ENCODE measurements at regions not wholly inside any gene's neighbourhood (a gene's known extent, or its start where the extent isn't known, plus 50 kb on each side); places are given as distances from the start of the nearest gene placed in this dataset.

DNA sequence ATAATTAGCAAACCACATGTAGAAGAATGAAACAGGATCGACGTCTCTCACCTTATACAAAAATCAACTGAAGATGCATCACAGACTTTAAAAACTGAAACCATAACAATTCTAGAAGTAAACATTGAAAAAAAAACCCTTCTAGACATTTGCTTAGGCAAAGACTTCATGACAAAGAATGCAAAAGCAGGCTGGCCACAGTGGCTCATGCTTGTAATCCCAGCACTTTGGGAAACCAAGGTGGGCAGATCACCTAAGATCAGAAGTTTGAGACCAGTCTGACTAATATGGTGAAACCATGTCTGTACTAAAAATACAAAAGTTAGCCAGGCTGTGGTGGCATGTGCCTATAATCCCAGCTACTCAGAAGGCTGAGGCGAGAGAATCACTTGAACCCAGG, 1351.7 kb downstream of the MRPL39 start:
- DNase-seq (ENCODE audit: low spot score) = no peak

DNA sequence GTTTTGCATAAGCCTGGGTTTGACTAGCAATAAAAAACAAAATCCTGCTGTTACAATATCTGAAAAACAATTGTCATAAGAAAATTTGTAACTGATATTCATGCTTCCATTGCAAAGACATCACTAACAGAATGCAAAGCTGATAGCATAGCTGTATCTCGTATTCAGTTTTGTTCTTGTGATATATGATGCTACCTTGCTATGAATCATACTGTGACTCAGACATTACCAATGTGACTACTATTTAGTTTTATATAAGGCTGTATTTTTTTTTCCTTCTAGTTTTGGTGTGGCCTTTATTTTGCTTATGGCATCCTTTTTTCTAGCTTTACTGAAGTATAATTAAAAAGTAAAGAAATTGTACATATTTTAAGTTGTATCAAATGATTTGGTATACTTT, 1381.8 kb downstream of the MRPL39 start:
- DNase-seq (ENCODE audit: low spot score) = no peak

DNA sequence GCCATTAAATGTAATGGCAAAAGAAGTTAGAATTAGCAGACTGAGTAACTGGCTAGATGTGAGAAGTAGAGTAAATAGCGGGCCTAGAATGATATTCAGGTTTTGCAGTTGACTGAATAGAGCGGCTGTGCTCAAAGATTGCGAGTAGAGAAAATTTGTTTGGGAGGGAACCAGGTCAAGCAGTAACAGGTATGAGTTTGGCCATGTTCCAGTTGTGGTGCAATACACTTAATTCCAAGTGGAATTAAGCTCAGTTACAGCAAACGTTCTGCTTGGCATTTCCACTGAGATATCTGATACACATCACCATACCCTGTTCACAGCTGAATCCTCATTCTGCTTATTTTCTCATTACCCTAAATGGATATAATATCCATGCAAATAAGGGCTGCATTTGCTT, 1382.9 kb downstream of the MRPL39 start:
- DNase-seq (ENCODE audit: low spot score) = no peak

DNA sequence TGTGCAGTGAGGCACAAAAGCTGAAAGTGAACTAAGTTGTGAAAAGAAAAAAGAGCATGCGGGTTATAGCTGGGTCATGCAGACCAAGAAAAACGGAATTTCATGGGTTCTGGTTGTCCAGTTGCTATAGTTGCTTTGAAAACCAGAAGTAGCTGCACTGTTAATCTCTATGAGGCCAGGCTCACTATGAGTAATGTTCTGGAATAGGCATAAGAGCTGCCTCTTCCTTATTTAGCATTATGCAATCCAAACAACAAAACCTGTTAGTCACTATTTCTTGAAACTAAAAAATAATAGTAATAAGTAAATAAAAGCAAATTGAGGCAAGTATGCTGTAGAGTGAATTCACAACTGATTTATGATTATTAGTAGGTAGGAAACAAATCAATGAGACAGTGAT, 1383.7 kb downstream of the MRPL39 start:
- peak; percentile 70 for DNase-seq (ENCODE audit: low spot score)

DNA sequence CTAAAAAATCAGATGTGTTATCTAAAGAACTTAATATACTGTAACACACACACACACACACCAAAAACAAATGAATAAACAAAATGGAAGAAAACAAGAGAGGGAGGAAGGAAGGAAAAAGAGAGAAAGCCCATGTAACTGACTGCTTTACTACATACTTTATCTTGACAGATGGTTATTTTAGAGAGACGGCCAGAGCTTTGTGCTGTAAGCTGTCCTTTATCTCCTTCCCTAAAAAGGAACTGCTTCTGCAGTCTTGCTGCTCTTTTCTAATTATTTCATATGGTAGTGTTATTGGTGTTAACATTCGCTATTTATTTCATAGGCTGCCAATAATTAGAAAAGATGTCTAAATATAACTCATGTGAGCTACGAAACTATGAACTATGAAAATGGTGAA, 1384.6 kb downstream of the MRPL39 start:
- peak; percentile 52 for DNase-seq (ENCODE audit: low spot score)

DNA sequence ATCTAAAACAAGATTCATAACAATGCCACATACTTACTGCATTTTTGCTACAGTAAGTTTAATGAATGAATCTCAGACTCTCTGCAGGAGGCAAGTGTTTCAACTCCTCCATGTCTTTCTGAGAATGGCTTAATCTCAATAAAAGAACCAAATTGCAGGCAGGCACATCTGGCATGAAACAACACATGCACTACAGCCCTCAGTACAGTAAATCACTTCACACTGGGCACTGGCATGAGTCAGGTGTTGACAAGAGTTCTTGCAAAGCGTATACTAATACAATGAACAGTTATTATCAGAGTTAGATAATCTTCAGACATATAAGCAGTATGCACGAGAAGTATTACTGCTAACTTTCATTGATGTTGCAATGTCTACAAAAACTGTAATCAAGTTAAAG, 1386.8 kb downstream of the MRPL39 start:
- no peak for DNase-seq (ENCODE audit: low spot score)

DNA sequence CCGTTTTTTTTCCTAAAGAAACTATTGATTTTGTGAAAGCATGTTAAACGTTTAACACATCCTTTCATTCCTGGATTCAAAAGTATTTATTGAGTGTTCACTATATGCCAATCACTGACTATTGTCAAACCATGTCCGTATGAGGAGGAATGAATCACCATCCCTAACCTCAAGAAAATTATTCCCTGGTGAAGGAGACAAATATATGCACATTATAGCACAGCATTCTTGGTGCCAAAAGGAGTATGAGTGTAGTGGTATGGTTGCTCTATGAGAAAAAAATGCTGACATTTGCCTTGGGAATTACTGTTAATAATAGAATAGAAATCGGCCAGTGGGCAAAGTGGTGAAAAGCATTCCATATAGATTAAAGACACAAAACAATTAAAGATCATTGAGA, 1390.1 kb downstream of the MRPL39 start:
- DNase-seq (ENCODE audit: low spot score) = no peak

DNA sequence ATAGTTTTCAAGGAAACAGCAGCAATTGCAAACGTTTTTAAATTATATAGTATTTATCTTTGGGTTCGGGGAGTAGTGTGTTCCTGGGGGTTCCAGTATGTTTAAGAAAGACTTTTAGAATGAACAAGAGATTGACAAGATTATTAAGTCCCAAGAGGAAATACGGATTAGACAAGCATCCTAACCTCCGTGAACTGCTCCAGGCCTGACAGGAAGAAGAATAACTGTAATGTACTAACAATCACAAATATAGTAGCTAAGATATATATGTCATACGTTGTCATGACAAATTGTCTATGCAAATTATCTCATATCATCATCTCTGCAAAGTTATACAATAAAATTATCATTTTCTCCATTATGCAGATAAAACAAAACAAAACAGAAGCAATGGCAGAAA, 1397.2 kb downstream of the MRPL39 start:
- DNase-seq (ENCODE audit: low spot score) = no peak

DNA sequence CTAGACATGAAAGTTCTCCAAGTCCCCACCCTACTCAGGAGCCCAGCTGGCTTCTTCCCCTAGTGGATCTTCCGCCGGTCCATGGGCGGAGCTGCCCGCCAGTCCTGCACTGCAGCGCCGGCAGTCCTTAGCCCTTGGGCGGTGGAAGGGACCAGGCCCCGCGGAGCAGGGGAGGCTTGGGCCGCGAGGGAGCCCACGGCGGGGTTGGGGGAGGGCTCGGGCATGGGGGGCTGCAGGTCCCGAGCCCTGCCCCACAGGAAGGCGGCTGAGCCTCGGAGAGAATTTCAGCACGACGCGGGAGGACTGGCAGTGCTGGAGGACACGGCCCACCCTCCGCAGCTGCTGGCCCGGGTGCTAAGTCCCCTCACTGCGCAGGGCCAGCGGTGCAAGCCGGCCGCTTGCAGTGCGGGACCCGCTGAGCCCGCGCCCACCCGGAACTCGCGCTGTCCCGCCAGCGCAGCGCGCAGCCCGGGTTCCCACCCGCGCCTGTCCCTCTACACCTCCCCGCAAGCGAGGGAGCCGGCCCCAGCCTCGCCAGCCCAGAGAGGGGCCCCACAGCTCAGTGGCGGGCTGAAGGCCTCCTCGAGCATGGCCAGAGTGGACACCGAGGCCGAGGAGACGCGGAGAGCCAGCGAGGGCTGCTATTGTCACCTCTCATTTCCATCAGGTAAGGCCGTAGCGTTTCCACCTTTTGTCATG, 1398.6 kb downstream of the MRPL39 start:
- DNase-seq (ENCODE audit: low spot score) = no peak

DNA sequence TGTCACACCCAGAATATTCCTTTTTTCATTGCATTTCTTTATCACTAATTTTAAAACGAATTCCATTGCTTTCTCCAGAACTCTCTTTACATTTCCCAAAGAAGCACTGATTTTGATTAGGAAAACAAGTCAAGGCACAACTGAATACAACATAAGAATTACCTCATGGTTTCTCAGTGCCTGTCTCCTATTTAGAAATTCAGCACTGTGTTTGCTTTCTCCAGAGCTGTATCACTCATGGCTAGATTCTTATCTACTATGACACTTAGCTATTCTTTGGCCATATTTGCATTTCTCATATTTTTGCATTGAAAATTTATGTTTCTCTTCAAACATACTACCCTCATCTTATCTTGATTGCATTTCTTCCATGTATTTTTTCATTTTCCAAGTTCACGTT, 1402.0 kb downstream of the MRPL39 start:
- no peak for DNase-seq (ENCODE audit: low spot score)

DNA sequence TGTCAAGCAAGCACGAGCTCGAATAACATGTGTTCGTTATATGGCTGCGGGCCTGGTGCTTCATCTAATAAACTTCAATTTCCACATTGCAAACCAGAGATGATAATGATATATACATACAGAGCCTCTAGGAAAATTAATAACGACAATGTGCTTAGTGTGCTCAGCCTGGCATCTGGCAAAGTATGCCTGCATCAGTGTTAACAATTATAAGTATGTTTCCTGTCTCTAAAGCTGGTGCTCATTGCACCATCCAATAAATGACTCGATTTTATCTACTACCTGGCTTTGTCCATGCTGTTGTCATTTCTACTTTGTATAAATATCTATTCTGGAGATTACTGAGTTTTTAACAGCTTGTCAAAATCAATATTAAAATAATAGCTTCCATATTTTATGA, 1402.6 kb downstream of the MRPL39 start:
- DNase-seq (ENCODE audit: low spot score) = no peak

DNA sequence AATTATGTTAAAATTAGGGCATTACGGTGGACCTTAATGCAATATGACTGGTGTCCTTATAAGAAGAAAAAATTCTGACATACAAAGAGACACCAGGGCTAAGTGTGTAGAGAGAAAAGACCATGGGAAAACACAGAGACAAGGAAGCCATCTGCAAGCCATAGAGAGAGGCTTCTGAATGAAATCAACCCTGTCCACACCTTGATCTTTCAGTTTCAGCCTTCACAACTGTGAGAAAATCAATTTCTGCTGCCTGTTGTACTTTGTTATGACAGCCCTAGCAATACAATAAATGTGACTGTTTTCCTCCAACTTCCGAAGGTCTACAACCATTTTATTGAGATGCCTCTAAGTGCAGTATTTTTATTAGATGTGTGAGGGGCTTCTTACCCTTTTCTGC, 1407.2 kb downstream of the MRPL39 start:
- DNase-seq (ENCODE audit: low spot score) = no peak

DNA sequence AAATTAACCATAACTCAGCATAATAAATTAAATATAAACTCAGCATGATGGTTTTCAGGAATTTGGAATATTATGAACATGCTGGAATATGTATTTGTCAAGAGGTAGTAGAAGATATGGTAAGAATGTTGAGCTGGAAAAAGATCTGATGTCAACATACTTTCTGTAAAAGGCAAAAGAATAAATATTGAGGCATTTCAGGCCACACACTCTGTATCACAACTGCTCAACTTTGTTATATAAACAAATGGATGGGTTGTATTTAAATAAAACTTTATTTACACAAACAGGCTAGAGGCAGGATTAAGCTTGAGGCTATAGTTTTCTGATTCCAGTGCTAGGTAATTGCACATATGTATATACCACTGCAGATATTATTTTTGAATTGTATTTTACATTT, 1409.4 kb downstream of the MRPL39 start:
- DNase-seq (ENCODE audit: low spot score) = no peak

DNA sequence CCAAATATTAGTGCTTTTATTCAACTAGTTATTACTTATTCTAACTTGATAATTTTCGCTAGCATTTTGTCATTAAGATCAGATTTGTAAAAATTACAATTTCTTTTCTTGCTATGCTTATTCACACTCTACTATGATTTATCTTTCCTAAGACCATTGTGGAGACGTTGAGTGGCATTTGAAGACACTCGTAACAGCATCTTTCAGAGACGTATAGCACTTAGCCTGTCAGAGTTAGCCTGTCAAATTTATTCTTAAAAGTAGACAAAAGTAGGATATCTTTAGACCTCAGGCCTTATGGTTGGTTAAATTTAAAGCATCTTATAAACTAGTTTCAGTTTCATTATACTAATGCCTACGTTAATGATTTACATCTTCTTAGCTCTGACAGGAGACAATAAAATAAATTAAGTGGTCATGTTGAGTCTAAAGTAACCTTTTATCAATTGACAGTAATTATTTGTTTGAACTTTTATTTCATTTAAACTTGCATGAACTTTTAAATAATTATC, 1410.1 kb downstream of the MRPL39 start:
- no peak for DNase-seq (ENCODE audit: low spot score)

DNA sequence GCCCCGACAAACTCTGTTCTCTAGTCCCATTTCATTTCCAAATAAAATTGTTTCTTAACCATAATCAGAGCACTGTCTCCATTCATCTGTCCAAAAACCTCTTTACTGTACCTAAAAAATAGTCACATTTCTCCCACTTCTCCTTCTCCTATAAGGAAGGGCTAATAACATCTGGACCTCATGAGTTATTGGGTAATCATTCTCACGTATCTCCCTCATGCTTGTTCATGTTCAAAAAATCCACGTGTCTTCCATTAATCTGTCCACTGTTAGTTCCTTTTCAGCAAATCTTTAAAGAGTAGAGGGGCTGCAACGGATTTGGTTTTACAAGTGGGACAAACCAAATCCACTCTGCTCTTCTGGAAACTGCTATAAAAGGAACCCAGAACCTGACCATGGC, 1418.8 kb downstream of the MRPL39 start:
- DNase-seq (ENCODE audit: low spot score) = no peak

DNA sequence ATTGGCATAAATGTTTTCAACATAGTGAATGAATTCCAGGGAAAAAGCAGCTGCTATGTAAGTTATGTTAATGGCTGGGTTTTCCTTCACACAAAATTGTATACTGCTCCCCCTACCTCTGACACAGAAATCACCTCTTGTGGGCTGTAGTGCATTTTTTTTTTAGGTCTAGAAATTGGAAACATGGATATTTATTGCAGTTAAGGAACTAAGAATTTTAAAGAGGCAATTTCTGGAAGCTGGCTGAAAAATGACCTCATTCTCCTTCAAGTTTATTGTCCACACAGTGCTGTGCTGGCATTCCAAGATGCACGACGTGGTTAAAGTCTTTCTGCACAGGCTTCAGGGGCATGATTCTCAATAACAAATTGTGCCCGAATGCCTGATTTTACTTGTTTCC, 1424.2 kb downstream of the MRPL39 start:
- DNase-seq (ENCODE audit: low spot score) = peak; percentile 65

DNA sequence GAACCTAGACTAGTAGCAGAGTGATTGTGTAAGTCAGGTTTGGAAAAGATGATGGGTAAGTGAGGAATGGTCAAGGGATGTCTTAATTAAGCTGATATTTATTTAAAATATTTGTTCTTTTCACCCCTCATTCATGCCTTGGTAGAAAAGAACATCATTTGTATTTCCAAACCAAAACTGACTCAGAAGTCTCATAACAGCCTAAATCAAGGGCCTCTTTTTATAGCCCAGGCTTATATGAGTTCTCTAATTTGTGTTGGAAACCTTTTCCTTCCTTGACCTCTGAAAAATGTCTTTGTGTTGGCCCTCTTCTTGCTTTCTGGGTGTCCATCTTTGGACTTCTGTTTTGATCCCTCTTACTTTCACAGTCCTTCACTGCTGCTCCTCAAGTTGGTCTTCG, 1428.2 kb downstream of the MRPL39 start:
- DNase-seq (ENCODE audit: low spot score) = no peak

DNA sequence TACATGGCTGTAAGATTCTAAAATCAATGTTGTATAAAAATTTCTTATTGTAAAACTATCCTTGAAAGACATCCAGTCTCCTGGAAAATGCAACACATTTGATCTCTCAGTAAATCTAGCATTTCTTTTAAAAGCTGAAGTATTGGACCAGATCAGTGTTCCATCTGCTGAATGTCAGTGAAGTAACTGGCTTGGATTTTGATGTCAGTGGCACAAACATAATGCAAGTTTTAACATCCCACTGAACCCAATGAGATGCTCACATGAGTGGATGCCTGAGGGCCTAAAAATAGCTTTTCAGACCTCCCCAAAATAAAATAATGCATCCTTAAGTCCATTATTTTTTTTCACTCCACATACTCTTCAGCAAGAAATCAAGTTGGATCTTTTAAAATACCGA, 1432.2 kb downstream of the MRPL39 start:
- DNase-seq (ENCODE audit: low spot score) = peak; percentile 38

DNA sequence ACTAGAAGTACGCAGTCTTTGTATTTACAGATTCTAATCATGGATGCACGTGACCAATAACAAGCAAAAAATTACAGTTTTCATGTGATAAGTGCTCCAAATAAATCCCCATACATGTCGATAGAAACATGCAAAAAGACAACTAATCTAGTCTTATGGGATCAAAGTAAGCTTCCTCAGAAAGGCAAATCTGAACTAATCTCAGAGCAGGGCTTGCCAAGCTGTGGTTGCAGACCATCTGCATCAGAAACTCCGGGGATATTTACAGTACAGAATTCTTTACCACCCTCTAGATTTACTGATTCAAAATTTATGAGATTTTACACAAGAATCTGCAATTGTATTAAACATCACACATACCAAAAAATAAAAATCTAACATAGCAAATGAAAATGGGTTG, 1435.5 kb downstream of the MRPL39 start:
- DNase-seq (ENCODE audit: low spot score) = peak; percentile 62

DNA sequence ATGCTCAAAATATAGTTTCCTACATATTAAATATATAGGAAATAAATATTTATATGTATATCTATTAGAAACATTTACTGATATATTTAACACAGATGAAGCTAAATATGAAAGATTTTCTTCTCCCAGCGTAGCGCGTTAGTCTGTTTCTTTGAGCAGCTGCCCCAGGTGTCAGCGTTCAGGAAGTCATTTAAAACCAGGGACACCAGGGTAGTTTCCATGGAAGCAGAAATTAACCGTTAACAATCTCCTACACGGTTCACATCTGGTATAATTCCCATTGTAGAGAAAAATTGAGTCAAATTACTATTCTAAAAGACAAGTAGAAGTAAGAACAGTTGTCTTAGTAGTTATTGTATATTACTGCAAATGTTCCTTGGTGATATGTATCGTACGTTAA, 1443.7 kb downstream of the MRPL39 start:
- DNase-seq (ENCODE audit: low spot score) = no peak

DNA sequence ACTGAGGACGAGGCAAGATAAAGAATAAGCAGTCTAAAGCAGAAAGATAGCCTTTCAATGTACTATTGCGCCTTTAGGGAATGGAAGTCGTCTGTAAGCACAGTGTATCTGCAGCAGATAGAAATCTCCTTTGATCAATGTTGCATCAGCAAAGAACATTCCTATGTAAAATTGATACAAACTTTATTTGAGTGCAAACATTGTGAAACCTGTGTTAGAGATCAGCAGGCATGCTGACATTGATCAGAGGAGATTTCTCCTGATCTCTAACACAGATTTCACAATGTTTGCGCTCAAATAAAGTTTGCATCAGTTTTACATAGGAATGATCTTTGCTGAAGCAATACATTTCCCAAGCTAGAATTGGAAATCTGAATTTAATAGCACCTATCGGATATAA, 1446.8 kb downstream of the MRPL39 start:
- no peak for DNase-seq (ENCODE audit: low spot score)

DNA sequence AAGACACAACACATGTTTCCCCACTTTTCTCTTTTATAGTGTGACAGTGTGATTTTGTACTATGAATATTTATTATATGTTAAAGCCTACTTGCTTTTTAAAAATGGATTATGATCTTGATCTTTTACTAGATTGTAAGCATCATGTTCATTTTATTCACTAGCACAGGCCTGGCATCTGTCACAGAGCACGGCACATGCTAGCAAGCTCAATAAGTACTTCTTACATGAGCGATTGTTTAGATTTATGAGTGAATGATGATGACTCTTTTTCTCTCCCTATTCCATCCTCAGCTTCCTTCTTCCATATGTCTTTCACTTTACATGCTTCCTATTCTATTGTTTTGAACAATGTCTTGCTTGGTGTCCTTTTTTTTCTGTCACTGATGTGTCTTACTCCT, 1454.1 kb downstream of the MRPL39 start:
- peak; percentile 5 for DNase-seq (ENCODE audit: low spot score)

DNA sequence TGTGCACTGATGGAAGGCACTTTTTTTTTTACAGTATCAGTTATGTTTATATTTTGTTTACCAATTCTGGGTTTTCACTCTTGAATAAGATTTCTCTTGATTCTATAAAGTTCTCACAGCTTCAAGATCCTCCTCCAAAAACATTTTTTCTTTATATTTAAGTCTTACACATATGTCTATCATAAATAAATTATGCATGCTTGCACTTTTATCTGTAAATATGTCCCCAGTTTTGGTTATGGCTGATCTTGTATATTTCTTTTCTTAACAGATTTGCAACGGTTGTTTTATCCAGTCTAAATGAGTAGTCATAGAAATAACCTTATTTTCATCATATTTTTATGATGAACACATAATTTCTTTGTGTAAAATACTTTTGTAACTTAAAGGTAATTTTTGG, 1456.5 kb downstream of the MRPL39 start:
- no peak for DNase-seq (ENCODE audit: low spot score)

DNA sequence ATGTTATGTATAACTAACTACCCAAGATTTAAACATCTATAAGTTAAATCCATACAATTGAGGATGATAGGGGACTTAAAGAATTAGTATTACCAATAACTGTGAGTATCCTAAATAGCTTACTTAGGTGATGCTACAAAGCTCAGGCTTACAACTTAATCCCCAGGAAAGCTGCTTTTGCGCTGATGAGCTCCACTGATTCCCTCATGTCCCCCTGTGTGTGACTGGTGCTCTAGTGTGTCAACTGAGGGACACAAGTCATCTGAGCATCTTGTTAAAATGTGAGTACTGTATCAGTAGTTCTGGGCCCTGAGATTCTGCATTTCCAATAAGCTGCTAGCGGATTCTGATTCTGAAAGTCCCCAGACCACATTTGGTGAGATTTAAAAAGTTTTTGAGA, 1458.8 kb downstream of the MRPL39 start:
- no peak for DNase-seq (ENCODE audit: low spot score)

Data from umbilical cord (tissue), 1 donor.